PFSK-1 (cell line): ENCODE measurements at regions not wholly inside any gene's neighbourhood (a gene's known extent, or its start where the extent isn't known, plus 50 kb on each side); places are given as distances from the start of the nearest gene placed in this dataset.

ENCODE experiments used
- POLR2AphosphoS5 ChIP-seq: IDR thresholded peaks from 2 replicates; pipeline ENCODE4 v1.6.1; 2012; ENCODE audit warnings: low read depth, mild to moderate bottlenecking, control low read depth, low read length, moderate library complexity
- TAF1 ChIP-seq: IDR thresholded peaks from 2 replicates; pipeline ENCODE4 v1.6.1; 2012; ENCODE audit warnings: low read length, control low read depth, borderline replicate concordance; ENCODE audit not compliant: insufficient read depth

GRCh38 chr10:123270221-123270620, 116.0 kb downstream of the BUB3 start:
- no peak for TF ChIP-seq POLR2AphosphoS5
- no peak for TF ChIP-seq TAF1
